CD4-positive, alpha-beta T cell treated with Interleukin-10 for 1 hour (primary cell): ENCODE measurements at regions not wholly inside any gene's neighbourhood (a gene's known extent, or its start where the extent isn't known, plus 50 kb on each side); places are given as distances from the start of the nearest gene placed in this dataset.

ENCODE experiments used
- DNase-seq: peaks from one replicate; pipeline ENCODE4 v3.0.0-alpha.2; 2020

DNA sequence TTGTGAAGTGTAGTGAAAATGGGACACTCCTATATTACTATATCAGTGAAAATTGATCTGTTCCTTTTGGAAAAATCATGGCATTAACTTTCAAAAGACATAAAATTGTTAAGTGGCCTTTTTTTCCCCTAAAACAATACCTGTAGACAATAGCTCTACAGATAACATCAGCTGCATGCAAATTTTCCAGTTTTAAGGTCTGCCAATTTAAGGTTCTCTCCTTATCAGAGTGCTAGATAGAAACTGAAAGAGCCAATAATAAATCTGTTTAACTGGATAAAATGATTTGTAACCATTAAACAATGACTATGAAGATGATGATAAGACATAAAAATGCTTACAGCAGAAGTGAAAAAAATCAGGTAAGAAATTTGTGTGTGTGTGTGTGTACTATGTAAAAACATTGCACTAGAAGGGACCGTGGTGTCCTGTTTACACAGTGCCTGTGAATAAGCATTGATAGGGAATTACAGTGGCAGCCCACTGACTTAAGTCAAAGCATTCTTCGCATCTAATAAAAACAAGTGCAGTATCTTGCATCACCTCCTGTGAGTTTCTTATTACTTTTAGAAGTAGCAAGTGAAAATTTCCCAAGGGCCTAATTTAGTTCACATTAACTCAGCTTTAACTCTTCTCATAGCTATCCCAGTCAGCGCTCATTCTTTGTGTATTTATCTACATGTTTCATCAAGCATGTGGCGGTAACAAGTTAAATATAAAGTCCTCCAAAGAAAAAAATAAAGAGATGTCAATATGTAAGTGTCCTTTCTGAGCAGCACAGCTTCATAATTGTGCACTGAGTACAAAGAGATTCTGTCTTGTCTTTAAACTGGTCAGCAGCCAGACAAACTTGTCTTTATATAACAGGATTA is 261.9 kb downstream of the ARL4A start:
- DNase-seq = no peak

DNA sequence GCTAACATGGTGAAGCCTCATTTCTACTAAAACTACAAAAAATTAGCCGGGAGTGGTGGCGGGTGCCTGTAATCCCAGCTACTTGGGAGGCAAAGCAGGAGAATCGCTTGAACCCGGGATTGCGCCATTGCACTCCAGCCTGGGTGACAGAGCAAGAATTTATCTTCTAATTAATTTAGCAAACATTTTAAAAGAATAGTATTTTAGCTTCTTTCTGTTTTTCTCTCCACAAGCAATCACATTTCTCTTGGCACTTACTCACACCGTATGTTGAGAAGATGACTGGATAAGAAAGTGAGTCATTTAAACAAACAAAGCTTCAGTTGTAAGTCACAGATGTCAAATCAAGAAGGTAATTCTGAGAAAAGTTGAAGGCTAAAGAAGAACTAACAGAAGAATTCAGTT is 264.0 kb downstream of the ARL4A start:
- no peak for DNase-seq

DNA sequence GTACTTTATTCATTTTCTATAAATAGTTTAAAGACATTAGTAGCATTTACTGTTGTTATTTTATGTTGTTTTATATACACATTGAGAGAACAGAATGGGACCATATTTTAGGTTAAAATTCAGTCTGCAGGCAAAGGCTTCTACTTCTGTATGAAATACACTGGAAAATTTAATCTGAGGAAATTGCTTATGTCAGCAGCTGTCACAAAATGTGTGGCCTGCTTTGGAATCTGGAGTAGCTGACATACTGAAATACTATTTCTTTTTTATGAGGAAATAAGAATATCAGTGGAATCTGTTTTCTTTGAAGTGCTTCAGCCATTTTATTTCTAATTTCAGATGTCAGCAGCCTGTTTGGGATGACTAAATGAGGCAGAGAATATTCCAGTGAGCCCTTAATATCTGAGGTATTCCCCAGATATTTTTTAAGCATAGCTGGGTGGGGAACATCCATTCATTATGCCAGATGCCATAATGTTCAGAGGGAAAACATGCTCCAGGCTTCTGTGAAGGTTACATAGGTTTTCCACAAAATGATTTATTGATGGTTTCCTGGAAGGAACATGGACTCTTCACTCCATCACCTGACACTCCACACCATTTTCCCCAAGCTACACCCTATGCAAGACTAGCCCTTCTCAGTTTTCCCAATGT is 267.1 kb downstream of the ARL4A start:
- no peak for DNase-seq

DNA sequence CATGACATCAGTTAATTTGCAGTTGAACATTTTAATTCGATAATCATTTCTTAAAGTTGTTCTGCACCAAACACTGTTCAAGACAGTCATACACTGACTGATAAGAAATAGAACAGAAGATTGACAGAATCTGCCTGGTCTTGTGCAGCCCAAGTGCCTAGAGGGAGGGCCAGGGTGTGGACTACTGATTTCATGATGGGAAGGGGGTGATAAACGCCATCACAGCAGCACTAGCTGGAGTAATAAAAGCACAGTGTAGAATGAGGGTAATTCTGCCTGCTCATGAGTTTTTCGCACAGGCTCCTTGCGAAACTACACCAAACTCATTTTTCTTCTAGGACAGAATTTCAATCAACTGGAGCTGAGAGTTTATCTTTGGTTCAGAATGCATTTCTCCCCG is 270.1 kb downstream of the ARL4A start:
- DNase-seq = no peak

DNA sequence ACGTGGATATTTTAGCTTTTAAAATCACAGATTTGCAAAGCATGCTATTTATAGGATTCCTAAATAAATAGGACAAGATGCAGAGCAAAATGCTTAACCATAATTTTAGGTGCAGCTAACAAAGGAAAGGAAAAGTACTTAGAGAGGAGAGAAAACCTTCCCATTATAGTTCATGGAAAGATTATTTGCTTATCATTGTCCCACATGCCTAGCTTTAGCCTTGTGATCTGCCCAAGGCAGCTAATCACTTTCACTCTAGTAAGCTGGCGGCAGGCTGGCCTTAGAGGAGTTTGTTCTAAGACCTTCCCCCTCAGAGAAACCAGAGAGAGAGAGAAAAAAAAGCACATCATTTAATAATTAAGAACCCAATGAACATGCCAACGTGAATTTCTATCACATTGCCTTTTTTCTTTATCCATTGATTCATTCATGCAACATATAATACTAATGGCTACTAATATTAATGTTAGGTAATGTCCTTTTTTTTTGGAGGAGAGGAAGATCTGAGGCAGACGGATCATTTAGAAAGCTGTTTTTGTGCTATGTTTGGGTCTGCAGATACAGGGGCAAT is 274.6 kb downstream of the ARL4A start:
- DNase-seq = no peak

DNA sequence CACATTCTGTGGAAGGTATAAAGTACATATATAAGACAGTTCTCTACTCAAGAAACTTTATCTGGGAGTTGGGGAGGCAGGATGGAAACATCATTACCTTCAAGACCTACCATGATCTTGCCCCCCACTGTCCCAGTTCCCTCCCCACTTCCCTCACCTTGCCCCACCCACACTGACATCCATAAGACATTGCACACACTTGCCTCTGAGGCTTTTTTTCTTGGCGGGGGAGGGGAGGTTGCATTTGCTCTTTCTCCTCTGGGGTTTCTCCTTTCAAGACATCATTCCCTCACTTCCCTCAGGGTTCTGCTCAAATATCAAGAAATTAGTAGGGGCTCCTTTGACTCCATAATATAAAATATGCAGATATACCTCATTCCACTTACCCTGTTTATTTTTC is 276.0 kb downstream of the ARL4A start:
- no peak for DNase-seq

DNA sequence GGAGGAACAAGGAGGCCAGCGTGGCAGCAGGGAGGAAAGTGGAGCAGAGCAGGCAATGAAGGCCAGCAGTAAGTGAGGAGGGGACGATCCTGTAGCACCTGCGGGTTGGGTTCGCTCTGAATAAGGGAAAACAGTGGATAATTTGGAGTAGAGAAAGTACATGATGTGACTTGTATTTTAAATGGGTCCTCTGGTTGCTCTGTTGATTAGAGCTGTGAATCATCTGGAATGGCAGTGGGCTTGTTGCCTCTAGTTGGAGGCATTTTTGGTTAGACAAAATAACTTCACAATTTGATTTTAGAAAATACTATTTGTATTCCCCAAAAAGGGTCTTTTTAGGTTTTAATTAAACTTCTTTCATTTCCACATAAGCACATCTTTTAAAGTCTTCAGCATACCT is 277.4 kb downstream of the ARL4A start:
- no peak for DNase-seq

DNA sequence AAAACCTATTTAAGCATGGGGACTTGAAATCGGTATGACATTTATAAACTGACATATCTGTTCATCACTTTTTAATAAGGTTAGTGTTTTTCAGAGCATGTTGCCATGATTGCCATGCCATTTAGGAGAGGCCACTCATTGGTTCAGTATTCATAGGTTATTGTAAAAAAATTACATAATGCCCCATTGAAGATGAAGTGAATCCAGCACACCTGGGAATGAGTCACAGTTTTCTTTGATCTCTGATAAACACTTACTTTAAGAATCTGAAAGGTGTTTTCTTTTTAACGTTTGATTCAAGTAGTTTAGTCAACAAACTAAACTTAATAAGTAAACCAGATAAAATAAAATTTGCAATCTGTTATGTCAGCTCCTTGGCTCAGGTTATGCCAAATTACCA is 278.3 kb downstream of the ARL4A start:
- no peak for DNase-seq

DNA sequence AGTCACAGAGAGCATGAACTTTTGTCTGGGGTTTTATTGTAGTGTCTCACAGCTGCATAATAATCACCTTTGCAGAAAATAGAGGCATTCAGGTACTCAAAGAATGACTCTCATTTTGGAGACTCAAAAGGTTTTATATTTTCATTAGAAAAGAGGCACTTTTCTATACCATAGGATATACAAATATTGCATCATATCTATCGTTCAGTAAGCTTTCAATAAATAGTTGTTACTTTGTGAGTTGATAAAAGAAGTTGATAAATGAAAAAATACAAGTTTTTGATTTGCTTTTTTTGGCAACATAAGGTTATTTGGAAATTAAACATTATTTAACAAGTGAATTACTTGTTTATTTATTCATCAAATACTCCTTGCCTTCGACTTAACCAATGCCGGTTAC is 279.9 kb downstream of the ARL4A start:
- DNase-seq = no peak

DNA sequence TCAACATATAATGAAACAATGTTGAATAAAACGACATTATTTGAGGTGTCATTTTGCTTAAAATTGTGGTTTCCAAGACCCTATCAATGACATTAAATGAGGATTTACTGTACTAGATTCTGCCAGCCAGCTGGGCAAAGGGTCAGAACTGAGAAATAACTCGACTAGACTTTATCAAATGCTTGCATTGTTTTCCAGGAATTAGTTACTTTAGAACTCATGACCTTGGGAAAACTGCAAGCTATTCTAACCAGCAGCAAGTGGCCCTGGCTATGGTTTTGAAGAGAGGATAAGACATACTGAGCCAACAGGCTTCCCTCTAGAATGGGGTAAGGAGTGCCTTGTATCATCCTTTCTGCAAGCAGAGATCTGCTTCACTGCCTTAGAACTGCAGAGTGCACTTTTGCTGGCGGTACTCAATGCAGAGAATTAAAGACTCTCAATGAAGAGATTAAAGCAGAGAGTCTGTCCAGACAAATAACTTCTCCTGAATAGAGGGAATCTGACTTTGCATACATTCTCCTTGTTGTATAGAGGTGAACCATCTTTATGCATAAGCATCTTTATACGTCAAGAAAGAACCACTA is 281.5 kb downstream of the ARL4A start:
- no peak for DNase-seq

DNA sequence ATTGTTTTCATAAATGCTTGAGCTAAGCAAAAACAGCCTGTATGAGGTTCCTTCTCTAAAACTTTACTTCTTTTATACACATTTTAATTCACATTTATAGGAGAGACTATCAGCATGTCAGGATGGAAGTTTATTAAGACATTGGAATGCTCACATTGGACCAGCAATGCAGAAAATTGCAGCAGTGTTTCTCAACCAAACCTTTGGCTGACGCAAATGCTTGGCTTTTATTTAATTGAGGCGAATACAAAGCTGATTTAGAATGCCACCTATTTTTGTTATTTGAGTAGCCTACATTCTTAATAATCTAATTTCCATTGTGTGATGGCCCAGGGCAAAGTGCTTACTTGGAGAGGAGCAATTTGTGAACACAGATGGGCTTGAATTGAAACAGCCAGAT is 283.2 kb downstream of the ARL4A start:
- DNase-seq = no peak

DNA sequence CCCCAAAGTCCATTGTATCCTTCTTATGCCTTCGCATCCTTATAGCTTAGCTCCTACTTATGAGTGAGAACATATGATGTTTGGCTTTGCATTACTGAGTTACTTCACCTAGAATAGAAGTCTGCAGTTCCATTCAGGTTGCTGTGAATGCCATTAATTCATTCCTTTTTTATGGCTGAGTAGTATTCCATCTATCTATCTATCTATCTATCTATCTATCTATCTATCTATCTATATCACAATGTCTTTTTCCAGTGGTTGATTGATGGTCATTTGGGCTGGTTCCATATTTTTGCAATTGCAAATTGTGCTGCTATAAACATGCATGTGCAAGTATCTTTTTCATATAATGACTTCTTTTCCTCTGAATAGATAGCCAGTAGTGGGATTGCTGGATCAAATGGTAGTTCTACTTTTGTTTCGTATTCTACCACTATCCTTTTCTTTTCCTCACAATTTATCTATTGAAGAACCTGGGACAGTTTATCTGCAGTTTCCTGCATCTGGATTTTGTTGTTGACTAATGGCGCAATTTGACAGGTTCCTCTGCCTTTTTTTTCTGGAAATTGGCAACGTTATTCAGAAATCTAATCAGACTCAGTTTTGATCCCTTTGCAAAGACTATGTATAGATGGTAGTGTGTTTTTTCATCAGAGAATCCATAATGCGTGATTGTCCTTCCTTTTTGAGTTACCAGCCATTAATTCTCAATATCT is 287.2 kb downstream of the ARL4A start:
- no peak for DNase-seq

DNA sequence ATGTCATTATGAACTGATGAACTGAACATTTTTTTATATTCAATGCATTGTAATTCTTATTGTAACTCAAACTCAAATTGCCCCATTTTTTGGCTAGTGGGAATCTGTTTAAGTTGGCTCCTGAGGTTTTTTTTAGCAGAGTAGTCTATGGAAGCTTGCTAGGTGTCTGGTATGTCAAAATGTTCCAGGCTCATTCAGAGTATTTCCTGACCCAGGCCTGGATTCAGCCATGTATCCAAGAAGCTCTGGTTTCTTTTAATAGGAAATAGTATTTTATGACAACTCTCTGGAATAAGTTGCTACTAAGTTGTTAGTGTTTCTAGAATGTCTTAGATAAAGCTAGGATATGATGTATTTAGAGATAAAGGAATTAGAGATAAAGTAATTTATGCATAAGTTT is 288.0 kb downstream of the ARL4A start:
- no peak for DNase-seq

DNA sequence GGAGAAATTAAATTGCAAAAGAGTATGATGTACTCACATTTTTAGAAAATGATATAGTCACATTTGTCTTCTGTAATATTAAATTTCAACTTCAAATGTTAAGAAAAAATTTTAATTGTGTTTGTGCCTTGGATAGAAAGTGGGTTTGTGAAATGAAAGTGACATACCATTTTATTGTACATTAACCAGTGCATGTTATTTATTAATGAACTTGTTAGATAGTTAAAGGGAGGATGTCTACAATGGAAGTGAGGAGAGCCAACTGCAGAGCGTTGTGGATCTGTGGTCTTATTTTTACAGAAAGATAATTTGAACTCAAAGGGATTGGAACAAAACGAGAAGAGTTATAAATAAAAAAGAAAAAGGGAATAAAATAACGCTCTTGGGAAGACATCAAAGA is 291.7 kb downstream of the ARL4A start:
- no peak for DNase-seq

DNA sequence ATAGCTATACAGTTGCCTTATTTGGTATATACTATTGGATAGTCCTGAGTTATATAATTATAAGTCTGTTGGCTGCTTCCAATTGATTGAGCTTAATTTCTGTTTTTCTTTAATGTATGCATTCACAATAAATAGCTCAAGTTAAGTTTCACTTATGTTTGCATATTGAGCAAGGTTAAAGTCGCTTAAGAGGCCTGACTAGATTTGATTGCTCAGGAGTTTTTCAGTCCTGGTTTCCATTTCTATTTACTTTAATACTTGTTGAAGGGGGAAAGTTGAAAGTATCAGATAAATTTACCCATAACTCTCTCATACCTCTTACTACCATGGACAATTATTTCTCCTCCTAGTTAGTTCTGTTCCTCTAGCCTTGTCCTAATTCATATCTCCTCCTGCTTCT is 294.7 kb downstream of the ARL4A start:
- no peak for DNase-seq

DNA sequence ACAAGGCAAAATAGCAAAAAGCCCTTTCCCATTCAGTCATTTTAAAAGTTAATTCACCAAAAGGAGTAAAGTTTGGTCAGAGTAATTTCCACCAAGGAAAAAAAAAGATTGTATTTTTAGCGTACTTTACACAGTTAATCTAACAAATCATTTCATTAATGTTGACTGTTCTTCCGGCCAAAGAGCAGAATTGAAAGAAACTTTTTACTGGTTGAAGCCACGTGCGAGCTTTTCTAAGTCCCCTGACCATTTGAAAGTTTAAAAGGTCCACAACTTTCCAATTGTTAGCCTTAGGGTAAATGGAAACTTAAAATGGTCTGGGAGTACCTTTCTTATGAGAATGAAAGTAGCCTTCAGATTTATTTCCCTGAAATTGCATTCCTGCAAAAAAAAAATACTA is 296.7 kb downstream of the ARL4A start:
- no peak for DNase-seq

DNA sequence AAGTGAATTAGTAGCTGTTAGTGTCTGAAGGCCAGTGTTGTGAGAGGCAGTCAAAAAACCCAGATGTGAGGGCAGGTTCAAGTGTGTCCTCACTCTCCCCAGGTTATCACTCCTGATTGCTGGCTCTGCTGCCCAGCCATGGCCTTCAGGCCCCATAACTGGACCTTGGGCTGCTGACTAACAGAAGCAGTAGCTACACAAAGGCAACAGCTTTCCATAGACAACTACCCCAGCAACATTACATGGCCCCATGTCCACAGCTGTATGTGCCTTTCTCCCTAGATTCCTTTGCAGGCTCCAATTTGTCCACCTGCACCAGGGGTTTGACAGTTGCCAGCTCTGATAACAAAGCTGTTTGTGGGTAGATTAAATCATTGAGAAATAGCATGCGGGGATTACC is 297.8 kb downstream of the ARL4A start:
- no peak for DNase-seq

DNA sequence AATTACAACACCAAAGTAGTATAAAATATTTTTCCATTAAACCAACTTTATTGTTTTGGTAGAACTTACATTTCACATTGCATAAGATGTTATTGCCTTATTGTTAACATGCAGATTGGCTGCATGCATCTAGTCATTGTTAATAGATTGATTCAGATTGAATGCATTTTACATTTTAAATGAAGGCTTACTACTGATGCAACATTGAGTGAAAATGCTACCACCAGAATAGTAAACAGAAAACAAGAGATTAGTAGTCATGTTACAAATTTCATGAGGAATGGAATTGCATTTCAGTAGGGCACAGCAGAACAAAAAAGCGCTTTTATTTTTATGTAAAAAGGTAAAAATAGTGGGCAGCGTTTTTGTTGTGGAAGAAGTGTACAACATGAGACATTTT is 298.3 kb downstream of the ARL4A start:
- DNase-seq = no peak

DNA sequence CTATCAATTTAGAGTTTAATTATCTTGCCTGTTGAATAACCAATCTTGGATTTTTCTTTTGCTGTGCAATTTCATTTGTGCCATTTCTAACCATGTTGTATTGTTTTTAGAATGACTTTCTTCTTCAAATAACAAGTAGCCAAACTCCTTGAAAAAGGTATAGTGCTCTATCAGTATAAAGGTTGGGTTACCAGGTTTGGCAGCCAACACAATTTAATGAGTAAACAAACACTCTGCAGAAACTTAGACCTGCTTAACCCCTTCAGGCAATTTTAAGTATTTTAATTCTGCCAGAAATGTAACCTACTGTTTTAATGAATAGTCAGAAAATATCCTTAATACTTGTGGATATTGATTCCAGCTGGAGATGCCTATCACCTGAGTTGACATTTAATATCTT is 299.8 kb downstream of the ARL4A start:
- DNase-seq = no peak

DNA sequence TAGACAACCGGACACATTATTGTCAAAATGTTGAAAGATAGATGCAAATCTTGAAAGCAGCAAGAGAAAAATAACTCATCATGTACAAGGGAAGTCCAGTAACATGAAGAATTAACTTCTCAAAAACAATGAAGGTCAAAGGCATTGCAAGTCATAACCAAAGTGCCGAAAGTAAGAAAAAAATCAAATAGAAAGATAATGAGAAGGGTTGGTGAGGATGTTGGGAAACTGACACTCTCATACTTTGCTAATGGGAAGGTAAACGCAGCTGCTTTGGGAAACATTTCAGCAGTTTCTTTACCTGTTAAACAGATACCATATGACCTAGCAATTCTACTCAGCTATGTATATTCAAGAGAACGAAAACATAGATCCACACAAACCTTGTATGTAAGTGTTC is 303.0 kb downstream of the ARL4A start:
- DNase-seq = no peak

DNA sequence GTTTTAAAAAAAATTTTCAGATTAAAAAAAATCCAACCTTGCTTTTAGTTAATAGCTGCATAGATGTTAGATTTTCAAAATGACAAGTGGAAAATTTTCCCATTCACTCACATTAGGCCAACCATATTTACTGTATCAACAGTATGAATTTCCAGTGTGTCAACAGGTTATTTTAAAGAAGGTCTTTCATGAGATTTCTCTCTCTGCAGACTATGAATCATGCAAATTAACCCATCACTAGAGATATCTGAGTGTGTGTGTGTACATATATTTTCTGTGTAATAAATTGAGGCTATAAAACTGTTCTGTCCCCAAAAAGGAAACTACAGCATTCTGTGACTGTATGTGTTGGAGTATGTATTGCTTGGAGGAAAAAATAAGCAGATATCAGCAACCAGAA is 305.6 kb downstream of the ARL4A start:
- DNase-seq = no peak

DNA sequence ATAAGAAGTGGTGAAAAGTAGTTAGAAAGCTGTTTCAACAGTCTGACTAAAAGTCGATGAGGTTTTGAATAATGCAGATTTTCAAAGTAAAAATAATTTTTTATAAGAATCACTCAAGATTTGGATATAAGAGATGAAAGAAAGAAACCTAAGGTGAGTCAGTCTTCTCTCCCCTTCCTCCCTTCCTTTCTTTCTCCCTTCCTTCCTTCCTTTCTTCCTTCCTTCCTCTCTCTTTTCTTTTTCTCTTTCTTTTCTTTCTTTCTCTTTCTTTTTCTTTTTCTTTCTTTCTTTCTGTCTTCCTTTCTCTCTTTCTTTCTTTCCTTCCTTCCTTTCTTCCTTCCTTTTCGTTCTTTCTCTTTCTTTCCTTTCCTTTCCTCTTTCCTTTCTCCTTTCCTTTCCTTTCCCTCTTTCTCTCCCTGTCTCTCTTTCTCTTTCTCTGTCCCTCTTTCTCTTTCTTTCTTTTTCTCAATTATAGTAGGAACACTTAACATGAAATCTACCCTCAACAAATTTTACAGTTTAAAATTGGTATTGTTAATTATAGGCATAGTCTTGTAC is 308.6 kb downstream of the ARL4A start:
- DNase-seq = no peak

DNA sequence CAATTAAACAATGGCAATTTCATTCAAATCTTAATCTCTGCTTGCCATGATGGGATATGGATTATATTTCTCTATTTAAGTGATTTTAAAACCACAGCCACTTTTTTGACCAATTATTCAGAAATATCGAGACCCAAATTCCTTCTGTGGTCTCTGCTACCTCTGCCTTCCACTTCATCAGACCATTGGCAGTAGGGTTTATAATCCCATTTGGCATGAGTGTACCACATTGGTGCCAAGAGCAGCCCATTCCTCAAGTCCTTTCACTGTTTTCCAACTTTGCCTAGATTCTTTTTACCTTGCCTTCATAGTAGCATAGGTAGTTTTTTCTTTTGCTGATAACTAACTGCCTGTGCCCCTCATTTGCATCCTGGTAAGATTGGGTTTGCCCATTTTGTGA is 319.9 kb downstream of the ARL4A start:
- no peak for DNase-seq
